Parathyroid adenoma (tissue), 2 donors: ENCODE measurements at regions not wholly inside any gene's neighbourhood (a gene's known extent, or its start where the extent isn't known, plus 50 kb on each side); places are given as distances from the start of the nearest gene placed in this dataset.

Source experiments
- H2AFZ ChIP-seq: fragments of 300-600 bp; sonication (generic); one replicate; pipeline ENCODE4 v1.7.0; 2017; ENCODE audit warnings: antibody characterized with exemption, mild to moderate bottlenecking
- H3K27ac ChIP-seq: fragments of 300-600 bp; sonication (generic); one replicate; pipeline ENCODE4 v1.7.0; 2017
- H3K27me3 ChIP-seq: fragments of 300-600 bp; sonication (generic); one replicate; pipeline ENCODE4 v1.7.0; 2017; ENCODE audit warnings: low read length; ENCODE audit not compliant: control insufficient read depth, insufficient read depth
- H3K36me3 ChIP-seq: fragments of 300-600 bp; sonication (generic); one replicate; pipeline ENCODE4 v1.7.0; 2017; ENCODE audit warnings: low read length; ENCODE audit not compliant: control insufficient read depth, insufficient read depth
- H3K4me1 ChIP-seq: fragments of 300-600 bp; sonication (generic); one replicate; pipeline ENCODE4 v1.7.0; 2017; ENCODE audit warnings: control low read depth
- H3K4me2 ChIP-seq: fragments of 300-600 bp; sonication (generic); one replicate; pipeline ENCODE4 v1.7.0; 2017; ENCODE audit warnings: low read length
- H3K4me3 ChIP-seq: fragments of 300-600 bp; sonication (generic); one replicate; pipeline ENCODE4 v1.7.0; 2017; ENCODE audit warnings: low read depth, low read length
- H3K79me2 ChIP-seq: fragments of 300-600 bp; sonication (generic); one replicate; pipeline ENCODE4 v1.7.0; 2017; ENCODE audit warnings: control low read depth
- H3K9ac ChIP-seq: fragments of 300-600 bp; sonication (generic); one replicate; pipeline ENCODE4 v1.7.0; 2017; ENCODE audit warnings: mild to moderate bottlenecking
- H3K9me3 ChIP-seq: fragments of 300-600 bp; sonication (generic); one replicate; pipeline ENCODE4 v1.7.0; 2017; ENCODE audit warnings: low read length; ENCODE audit not compliant: control insufficient read depth
- TF ChIP-seq, protein P1 (sequence below): fragments of 300-600 bp; sonication (generic); IDR thresholded peaks from one replicate; pipeline ENCODE4 v1.7.0; 2017; ENCODE audit warnings: antibody characterized with exemption, mild to moderate bottlenecking
- donor health status: primary hyperparathyroidism.

- no peak overlapping the region for H2AFZ ChIP-seq
- no peaks in the 10 kb centered on the region for H3K4me1 ChIP-seq
- H3K4me3 ChIP-seq, result no peak overlapping the region
- no peaks in the 10 kb centered on the region for H3K27me3 ChIP-seq
- no peaks in the 10 kb centered on the region for H3K36me3 ChIP-seq
- TF ChIP-seq, protein P1, sequence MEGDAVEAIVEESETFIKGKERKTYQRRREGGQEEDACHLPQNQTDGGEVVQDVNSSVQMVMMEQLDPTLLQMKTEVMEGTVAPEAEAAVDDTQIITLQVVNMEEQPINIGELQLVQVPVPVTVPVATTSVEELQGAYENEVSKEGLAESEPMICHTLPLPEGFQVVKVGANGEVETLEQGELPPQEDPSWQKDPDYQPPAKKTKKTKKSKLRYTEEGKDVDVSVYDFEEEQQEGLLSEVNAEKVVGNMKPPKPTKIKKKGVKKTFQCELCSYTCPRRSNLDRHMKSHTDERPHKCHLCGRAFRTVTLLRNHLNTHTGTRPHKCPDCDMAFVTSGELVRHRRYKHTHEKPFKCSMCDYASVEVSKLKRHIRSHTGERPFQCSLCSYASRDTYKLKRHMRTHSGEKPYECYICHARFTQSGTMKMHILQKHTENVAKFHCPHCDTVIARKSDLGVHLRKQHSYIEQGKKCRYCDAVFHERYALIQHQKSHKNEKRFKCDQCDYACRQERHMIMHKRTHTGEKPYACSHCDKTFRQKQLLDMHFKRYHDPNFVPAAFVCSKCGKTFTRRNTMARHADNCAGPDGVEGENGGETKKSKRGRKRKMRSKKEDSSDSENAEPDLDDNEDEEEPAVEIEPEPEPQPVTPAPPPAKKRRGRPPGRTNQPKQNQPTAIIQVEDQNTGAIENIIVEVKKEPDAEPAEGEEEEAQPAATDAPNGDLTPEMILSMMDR, result no peak
- no peaks in the 10 kb centered on the region for H3K9me3 ChIP-seq
- no peak overlapping the region for H3K4me2 ChIP-seq
- H3K27ac ChIP-seq, result no peak overlapping the region
- no peaks in the 10 kb centered on the region for H3K79me2 ChIP-seq
- H3K9ac ChIP-seq, result no peak overlapping the region
Observed at GRCh38 chr12:108000111-108000510, 129.0 kb upstream of the WSCD2 start.

GRCh38 chr12:108004319-108004718 is 124.8 kb upstream of the WSCD2 start:
- Histone ChIP-seq H3K27ac (no peak overlapping the region), H3K4me1 (no peaks in the 10 kb centered on the region), H3K9ac (no peak overlapping the region), H3K4me2 (no peak overlapping the region), H3K79me2 (no peaks in the 10 kb centered on the region), H3K27me3 (no peaks in the 10 kb centered on the region), H3K9me3 (no peaks in the 10 kb centered on the region), H3K36me3 (no peaks in the 10 kb centered on the region), H2AFZ (no peak overlapping the region), H3K4me3 (no peak overlapping the region)
- TF ChIP-seq, protein P1, result no peak

DNA sequence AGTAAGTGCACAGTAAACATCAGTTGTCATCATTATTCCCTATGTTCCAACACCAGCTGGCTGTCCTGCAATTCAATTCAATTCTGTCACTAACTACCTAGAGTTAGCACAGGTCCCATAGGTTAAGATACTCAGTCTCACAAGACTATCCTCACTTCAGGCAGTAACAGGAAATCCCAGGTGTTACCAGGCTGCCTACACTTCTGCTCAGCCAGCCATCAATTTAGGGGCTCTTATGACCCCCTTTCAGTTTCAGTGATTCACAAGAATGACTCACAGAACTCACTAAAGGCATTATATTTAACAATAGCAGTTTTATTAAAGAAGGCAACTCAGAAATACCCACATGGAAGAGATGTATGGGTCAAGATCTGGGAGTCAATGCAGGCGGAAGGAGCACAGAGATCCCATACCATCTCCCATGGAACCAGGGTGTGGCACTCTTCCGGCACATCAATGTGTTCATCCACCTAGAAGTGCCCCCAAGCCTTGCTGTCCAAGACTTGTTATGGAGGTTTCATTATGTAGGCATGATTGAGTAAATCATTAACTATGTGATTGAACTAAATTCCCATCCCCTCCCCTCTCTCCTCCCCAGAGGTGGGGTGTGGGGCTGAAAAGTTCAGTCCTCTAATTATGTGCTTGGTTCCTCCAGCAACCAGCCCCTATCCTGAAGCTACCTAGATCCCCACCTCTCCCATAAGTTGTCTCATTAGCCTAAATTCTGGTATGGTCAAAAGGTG is 120.8 kb upstream of the WSCD2 start:
- TF ChIP-seq, protein P1, result no peak
- Histone ChIP-seq H3K9me3 (no peaks in the 10 kb centered on the region), H3K27me3 (no peaks in the 10 kb centered on the region), H2AFZ (no peak overlapping the region), H3K9ac (no peak overlapping the region), H3K4me1 (no peaks in the 10 kb centered on the region), H3K79me2 (no peaks in the 10 kb centered on the region), H3K4me2 (no peak overlapping the region), H3K36me3 (no peaks in the 10 kb centered on the region), H3K27ac (no peak overlapping the region), H3K4me3 (no peak overlapping the region)

GRCh38 chr12:108009442-108010070 is 119.5 kb upstream of the WSCD2 start:
- H3K36me3 ChIP-seq, result no peaks in the 10 kb centered on the region
- no peaks in the 10 kb centered on the region for H3K4me1 ChIP-seq
- H3K27ac ChIP-seq, result no peak overlapping the region
- no peaks in the 10 kb centered on the region for H3K79me2 ChIP-seq
- H3K27me3 ChIP-seq, result no peaks in the 10 kb centered on the region
- no peak overlapping the region for H3K4me3 ChIP-seq
- no peak overlapping the region for H3K4me2 ChIP-seq
- TF ChIP-seq, protein P1, result no peak
- no peaks in the 10 kb centered on the region for H3K9me3 ChIP-seq
- H2AFZ ChIP-seq, result no peak overlapping the region
- H3K9ac ChIP-seq, result no peak overlapping the region
